GM12891 (cell line): ENCODE measurements at regions not wholly inside any gene's neighbourhood (a gene's known extent, or its start where the extent isn't known, plus 50 kb on each side); places are given as distances from the start of the nearest gene placed in this dataset.

Experiments
- DNase-seq: peaks from one replicate; pipeline ENCODE4 v3.0.0; 2011; ENCODE audit warnings: low spot score; ENCODE audit not compliant: insufficient read length
- FAIRE-seq: peaks from 2 replicates; lab custom pipeline; 2011; peaks lifted over from hg19 to GRCh38; lab: Jason Lieb, UNC
- PAX5 ChIP-seq: IDR thresholded peaks from 2 replicates; pipeline ENCODE4 v1.6.1; 2011; ENCODE audit warnings: low read length, moderate library complexity, mild to moderate bottlenecking; ENCODE audit not compliant: insufficient read depth, severe bottlenecking
- POLR2A ChIP-seq: IDR thresholded peaks from 2 replicates; pipeline ENCODE4 v1.6.1; 2011; ENCODE audit warnings: low read depth, low read length, control low read depth
- POLR2AphosphoS5 ChIP-seq: IDR thresholded peaks from 2 replicates; pipeline ENCODE4 v1.6.1; 2011; ENCODE audit warnings: low read depth, low read length, control low read depth
- POU2F2 ChIP-seq: IDR thresholded peaks from 2 replicates; pipeline ENCODE4 v1.6.1; 2011; ENCODE audit warnings: low read depth, mild to moderate bottlenecking, control low read depth, low read length, moderate library complexity
- SPI1 ChIP-seq: IDR thresholded peaks from 2 replicates; pipeline ENCODE4 v1.6.1; 2011; ENCODE audit warnings: low read depth, low read length, control low read depth
- TAF1 ChIP-seq: IDR thresholded peaks from 2 replicates; pipeline ENCODE4 v1.6.1; 2011; ENCODE audit warnings: low read depth, low read length, control low read depth

GRCh38 chr22:27084130-27084529, 426.7 kb downstream of the MIAT start:
- DNase-seq (no peak), FAIRE-seq (no peak)
- TF ChIP-seq POLR2AphosphoS5 (no peak), SPI1 (no peak)

GRCh38 chr22:27086080-27087044, 429.0 kb downstream of the MIAT start:
- FAIRE-seq (no peak), DNase-seq (no peak)
- TF ChIP-seq POU2F2 (no peak), POLR2A (no peak), SPI1 (no peak), PAX5 (no peak)

- DNase-seq (no peak), FAIRE-seq (no peak)
- TF ChIP-seq PAX5 (no peak), SPI1 (no peak), POLR2AphosphoS5 (no peak), POLR2A (no peak)
These were observed 429.7 kb downstream of the MIAT start for GRCh38 chr22:27087051-27087450.

- TF ChIP-seq TAF1 = no peak
- FAIRE-seq = no peak
- DNase-seq = no peak
These were observed 430.6 kb downstream of the MIAT start for GRCh38 chr22:27088026-27088425.

- no peak for FAIRE-seq
- TF ChIP-seq TAF1 (no peak), POLR2AphosphoS5 (no peak), POU2F2 (no peak), PAX5 (no peak)
These were observed 431.9 kb downstream of the MIAT start for GRCh38 chr22:27089264-27089663.

GRCh38 chr22:27090611-27091011, 433.2 kb downstream of the MIAT start:
- FAIRE-seq (no peak), DNase-seq (no peak)
- TF ChIP-seq POLR2A (no peak), TAF1 (no peak), SPI1 (no peak), POU2F2 (no peak)

More at GRCh38 chr22:27089264-27089663, 431.9 kb downstream of the MIAT start:
- no peak for DNase-seq

GRCh38 chr22:27093422-27093821, 436.0 kb downstream of the MIAT start:
- DNase-seq (no peak), FAIRE-seq (peak; percentile 41)
- TF ChIP-seq POLR2A (no peak), SPI1 (no peak), PAX5 (no peak), POLR2AphosphoS5 (no peak), POU2F2 (no peak), TAF1 (no peak)

GRCh38 chr22:27094633-27095308, 437.4 kb downstream of the MIAT start:
- DNase-seq (no peak), FAIRE-seq (no peak)
- TF ChIP-seq POLR2AphosphoS5 = no peak
- TF ChIP-seq PAX5 = no peak
- TF ChIP-seq SPI1 = no peak
- TF ChIP-seq POLR2A = no peak
- no peak for TF ChIP-seq POU2F2
- no peak for TF ChIP-seq TAF1

- no peak for DNase-seq
- no peak for FAIRE-seq
- no peak for TF ChIP-seq PAX5
- no peak for TF ChIP-seq POU2F2
- TF ChIP-seq POLR2AphosphoS5 = no peak
- no peak for TF ChIP-seq SPI1
- no peak for TF ChIP-seq TAF1
- no peak for TF ChIP-seq POLR2A
These were observed 440.1 kb downstream of the MIAT start for GRCh38 chr22:27097506-27097905.

- TF ChIP-seq POLR2AphosphoS5 (no peak), POU2F2 (no peak)
- DNase-seq = no peak
- FAIRE-seq = no peak
These were observed 440.5 kb downstream of the MIAT start for GRCh38 chr22:27097933-27098332.
